HUES48 (cell line): ENCODE measurements at regions not wholly inside any gene's neighbourhood (a gene's known extent, or its start where the extent isn't known, plus 50 kb on each side); places are given as distances from the start of the nearest gene placed in this dataset.

Experiments used
- H3K27ac ChIP-seq: one replicate; pipeline ENCODE4 v1.7.0; 2013; ENCODE audit warnings: low read depth, low read length, inconsistent platforms
- H3K27me3 ChIP-seq: 2 replicates; pipeline ENCODE4 v1.6.1; 2013; ENCODE audit warnings: mild to moderate bottlenecking, low read length; ENCODE audit not compliant: control insufficient read depth, insufficient read depth
- H3K36me3 ChIP-seq: 2 replicates; pipeline ENCODE4 v1.6.1; 2013; ENCODE audit warnings: low read length; ENCODE audit not compliant: control insufficient read depth, insufficient read depth
- H3K4me1 ChIP-seq: 2 replicates; pipeline ENCODE4 v1.6.1; 2013; ENCODE audit warnings: mild to moderate bottlenecking, low read length; ENCODE audit not compliant: control insufficient read depth, insufficient read depth
- H3K4me3 ChIP-seq: 2 replicates; pipeline ENCODE4 v1.5.1; 2013; ENCODE audit warnings: mild to moderate bottlenecking, low read depth, low read length
- H3K9ac ChIP-seq: 2 replicates; pipeline ENCODE4 v1.6.1; 2013; ENCODE audit warnings: mild to moderate bottlenecking, low read depth, low read length, moderate library complexity
- H3K9me3 ChIP-seq: 2 replicates; pipeline ENCODE4 v1.6.1; 2013; ENCODE audit warnings: low read length; ENCODE audit not compliant: control insufficient read depth, insufficient read depth

DNA sequence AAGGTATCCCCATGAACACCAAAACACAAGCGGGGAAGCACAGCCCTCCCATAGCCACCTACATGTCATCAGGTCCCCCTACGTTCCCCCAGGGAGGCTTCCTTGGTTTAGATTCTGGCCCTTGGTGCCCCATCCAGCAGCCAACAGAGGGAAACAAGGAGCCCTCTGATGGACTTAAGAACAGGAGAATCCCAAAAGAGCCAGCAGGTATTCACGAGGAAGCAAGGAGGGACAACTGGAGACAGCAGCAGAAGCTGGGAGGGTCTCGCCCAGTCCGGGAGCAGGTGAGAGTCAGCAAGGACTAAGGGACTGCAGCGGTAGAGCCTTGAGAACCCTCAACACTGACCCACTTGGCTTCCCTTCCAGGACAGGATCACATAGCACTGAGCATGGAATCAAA, 58.4 kb upstream of the TOP1 start:
- no peak overlapping the region for H3K4me3 ChIP-seq
- no peak overlapping the region for H3K9ac ChIP-seq
- peaks cover 6% of the 10 kb centered on the region; the same call in 1 of the 2 replicates for H3K4me1 ChIP-seq
- no peaks in the 10 kb centered on the region for H3K36me3 ChIP-seq
- no peaks in the 10 kb centered on the region for H3K9me3 ChIP-seq
- no peak overlapping the region for H3K27ac ChIP-seq
- H3K27me3 ChIP-seq = no peaks in the 10 kb centered on the region; the same call in 1 of the 2 replicates

DNA sequence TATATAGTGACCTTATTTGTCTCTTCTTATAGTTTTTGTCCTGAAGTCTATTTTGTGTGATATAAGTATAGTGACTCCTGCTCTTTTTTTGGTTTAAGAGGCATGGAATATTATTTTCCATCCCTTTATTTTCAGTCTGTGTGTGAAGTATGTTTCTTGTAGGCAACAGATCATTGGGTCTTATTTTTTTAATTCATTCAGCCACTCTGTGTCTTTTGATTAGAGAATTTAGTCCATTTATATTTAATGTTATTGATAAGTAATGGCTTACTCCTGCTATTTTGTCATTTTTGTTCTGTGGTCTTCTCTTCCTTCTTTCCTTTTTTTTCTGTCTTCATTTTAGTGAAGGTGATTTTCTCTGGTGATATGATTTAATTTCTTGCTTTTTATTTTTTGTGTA, 51.4 kb upstream of the TOP1 start:
- H3K9ac ChIP-seq = no peak overlapping the region
- H3K4me3 ChIP-seq = no peak overlapping the region
- H3K4me1 ChIP-seq = no peaks in the 10 kb centered on the region
- no peaks in the 10 kb centered on the region for H3K9me3 ChIP-seq
- H3K27ac ChIP-seq = no peak overlapping the region
- H3K36me3 ChIP-seq = no peaks in the 10 kb centered on the region
- no peaks in the 10 kb centered on the region for H3K27me3 ChIP-seq

DNA sequence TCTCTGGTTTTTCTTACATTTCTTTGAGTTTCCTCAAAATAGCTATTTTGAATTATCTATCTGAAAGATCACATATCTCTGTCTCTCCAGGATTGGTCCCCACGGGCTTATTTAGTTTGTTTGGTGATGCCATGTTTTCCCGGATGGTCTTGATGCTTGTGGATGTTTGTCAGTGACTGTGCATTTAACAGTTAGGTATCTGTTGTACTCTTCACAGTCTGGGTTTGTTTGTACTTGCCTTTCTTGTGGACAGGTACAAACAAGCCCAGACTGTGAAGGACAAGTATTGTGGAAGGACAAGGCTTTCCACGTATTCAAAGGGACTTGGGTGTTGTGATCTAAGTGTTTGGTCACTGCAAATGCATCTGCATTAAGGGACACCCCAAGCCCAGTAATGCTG, 49.9 kb upstream of the TOP1 start:
- Histone ChIP-seq H3K36me3 (no peaks in the 10 kb centered on the region), H3K27ac (no peak overlapping the region), H3K9me3 (no peaks in the 10 kb centered on the region), H3K27me3 (no peaks in the 10 kb centered on the region), H3K9ac (no peak overlapping the region), H3K4me1 (no peaks in the 10 kb centered on the region), H3K4me3 (no peak overlapping the region)
